NCI-H1436 treated with DMSO at 0.1 percent for 48 hours (cell line): ENCODE measurements at regions not wholly inside any gene's neighbourhood (a gene's known extent, or its start where the extent isn't known, plus 50 kb on each side); places are given as distances from the start of the nearest gene placed in this dataset.

Experiments
- DNase-seq: peaks from one replicate; lab custom pipeline; 2025; lab: John Stamatoyannopoulos, UW

GRCh38 chr13:34561033-34561432 is 381.0 kb upstream of the NBEA start:
- DNase-seq: no peak

GRCh38 chr13:34567597-34567996 is 374.5 kb upstream of the NBEA start:
- no peak for DNase-seq

GRCh38 chr13:34570698-34571353 is 371.2 kb upstream of the NBEA start:
- no peak for DNase-seq

GRCh38 chr13:34571716-34572115 is 370.4 kb upstream of the NBEA start:
- DNase-seq: no peak

- DNase-seq: no peak
Measured at GRCh38 chr13:34577051-34577450, 365.0 kb upstream of the NBEA start.

- no peak for DNase-seq
Measured at GRCh38 chr13:34578471-34578870, 363.6 kb upstream of the NBEA start.

GRCh38 chr13:34578917-34579316 is 363.2 kb upstream of the NBEA start:
- no peak for DNase-seq

GRCh38 chr13:34583181-34583580 is 358.9 kb upstream of the NBEA start:
- DNase-seq: no peak

GRCh38 chr13:34587576-34587975 is 354.5 kb upstream of the NBEA start:
- no peak for DNase-seq

- DNase-seq: no peak
Measured at GRCh38 chr13:34588362-34588761, 353.7 kb upstream of the NBEA start.

GRCh38 chr13:34589581-34589980 is 352.5 kb upstream of the NBEA start:
- DNase-seq: no peak

- DNase-seq: no peak
Measured at GRCh38 chr13:34591129-34591528, 350.9 kb upstream of the NBEA start.

- DNase-seq: no peak
Measured at GRCh38 chr13:34591900-34592529, 350.1 kb upstream of the NBEA start.

- no peak for DNase-seq
Measured at GRCh38 chr13:34593658-34594057, 348.4 kb upstream of the NBEA start.

GRCh38 chr13:34594507-34594906 is 347.6 kb upstream of the NBEA start:
- no peak for DNase-seq

GRCh38 chr13:34608331-34608730 is 333.7 kb upstream of the NBEA start:
- DNase-seq: no peak

- DNase-seq: no peak
Measured at GRCh38 chr13:34611671-34612070, 330.4 kb upstream of the NBEA start.

- no peak for DNase-seq
Measured at GRCh38 chr13:34617473-34618083, 324.5 kb upstream of the NBEA start.

- DNase-seq: no peak
Measured at GRCh38 chr13:34618654-34619053, 323.4 kb upstream of the NBEA start.

GRCh38 chr13:34619326-34619725 is 322.7 kb upstream of the NBEA start:
- no peak for DNase-seq

- no peak for DNase-seq
Measured at GRCh38 chr13:34620074-34620850, 321.8 kb upstream of the NBEA start.

- no peak for DNase-seq
Measured at GRCh38 chr13:34620862-34621261, 321.2 kb upstream of the NBEA start.

GRCh38 chr13:34623331-34623730 is 318.7 kb upstream of the NBEA start:
- no peak for DNase-seq
